ENCODE measurements at regions not wholly inside any gene's neighbourhood (a gene's known extent, or its start where the extent isn't known, plus 50 kb on each side); places are given as distances from the start of the nearest gene placed in this dataset.

DNA sequence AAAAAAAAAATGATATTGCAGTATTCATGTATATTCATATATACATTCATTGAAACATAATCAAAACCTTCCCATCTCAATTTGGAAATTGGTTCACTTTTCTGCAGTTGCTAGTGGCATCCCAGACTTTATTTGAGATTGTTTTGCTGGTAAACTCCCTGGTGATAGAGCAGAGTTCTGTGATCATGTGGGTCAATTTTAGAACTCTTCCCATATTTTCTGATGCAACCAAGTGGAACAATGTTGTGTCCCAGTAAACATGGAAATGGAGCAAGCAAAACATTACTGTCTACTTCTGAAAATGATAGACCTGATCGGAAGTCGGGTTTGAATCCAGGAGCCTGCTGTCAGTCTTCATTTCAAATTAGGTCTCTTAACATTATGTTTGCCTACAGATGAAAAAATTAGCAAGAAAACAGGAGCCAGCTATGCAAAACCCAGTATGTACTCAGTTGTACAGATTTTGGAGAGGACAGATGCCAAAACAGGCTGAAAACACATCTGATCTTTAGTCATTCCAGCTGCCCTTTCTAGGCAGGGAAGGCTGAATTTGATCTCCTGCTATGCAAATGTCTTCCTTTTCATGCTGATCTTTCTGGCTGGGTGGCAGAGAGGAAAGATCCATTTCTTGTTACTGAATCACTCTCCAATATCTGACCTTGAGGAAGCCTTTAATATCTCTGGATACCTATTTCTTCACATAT lies 786.6 kb upstream of the SOX9 start:
- no peaks in the 10 kb centered on the region for H3K27me3 ChIP-seq (ENCODE audit: control insufficient read depth, insufficient read depth, low read length, poor library complexity, severe bottlenecking)
- no peaks in the 10 kb centered on the region for H3K9me3 ChIP-seq (ENCODE audit: control insufficient read depth, low read length)
- H3K4me3 ChIP-seq (ENCODE audit: insufficient read depth, low read depth, low read length), result no peak overlapping the region
- no peaks in the 10 kb centered on the region for H3K36me3 ChIP-seq (ENCODE audit: control insufficient read depth, insufficient read depth, low read length)
- 92 to 96% methylated on average over 2 of the region's 2 CpGs for WGBS, 2 experiments
- no peak overlapping the region for H3K27ac ChIP-seq (ENCODE audit: insufficient read depth, low read depth, low read length, poor library complexity, severe bottlenecking)
- no peaks in the 10 kb centered on the region for H3K4me1 ChIP-seq (ENCODE audit: control insufficient read depth, insufficient read depth, low read length)

- Histone ChIP-seq H3K27ac (ENCODE audit: insufficient read depth, low read depth, low read length, poor library complexity, severe bottlenecking) (no peak overlapping the region), H3K36me3 (ENCODE audit: control insufficient read depth, insufficient read depth, low read length) (no peaks in the 10 kb centered on the region), H3K4me1 (ENCODE audit: control insufficient read depth, insufficient read depth, low read length) (no peaks in the 10 kb centered on the region), H3K4me3 (ENCODE audit: insufficient read depth, low read depth, low read length) (no peak overlapping the region), H3K9me3 (ENCODE audit: control insufficient read depth, low read length) (no peaks in the 10 kb centered on the region), H3K27me3 (ENCODE audit: control insufficient read depth, insufficient read depth, low read length, poor library complexity, severe bottlenecking) (no peaks in the 10 kb centered on the region)
Measured at GRCh38 chr17:71335212-71335611, 785.6 kb upstream of the SOX9 start.

DNA sequence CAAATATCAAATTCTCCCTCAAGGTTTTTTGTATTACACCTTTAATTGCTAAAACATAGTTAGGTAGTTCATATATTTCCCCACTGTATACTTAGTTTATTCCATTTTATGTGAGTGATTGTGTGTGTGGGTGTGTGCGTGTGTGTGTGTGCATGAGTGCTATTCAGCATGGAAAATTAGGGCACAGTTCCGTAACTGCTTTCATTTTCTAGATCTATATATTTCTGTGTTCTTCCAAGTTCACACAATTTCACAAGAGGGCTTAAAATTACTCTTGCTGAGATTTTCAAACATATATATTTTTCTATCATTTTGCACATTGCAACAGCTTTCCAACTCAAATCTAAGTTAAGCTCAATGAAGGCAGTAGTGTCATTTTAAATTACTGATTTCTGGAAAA lies 782.9 kb upstream of the SOX9 start:
- Histone ChIP-seq H3K27ac (ENCODE audit: insufficient read depth, low read depth, low read length, poor library complexity, severe bottlenecking) (no peak overlapping the region), H3K4me3 (ENCODE audit: insufficient read depth, low read depth, low read length) (no peak overlapping the region), H3K4me1 (ENCODE audit: control insufficient read depth, insufficient read depth, low read length) (no peaks in the 10 kb centered on the region), H3K9me3 (ENCODE audit: control insufficient read depth, low read length) (no peaks in the 10 kb centered on the region), H3K27me3 (ENCODE audit: control insufficient read depth, insufficient read depth, low read length, poor library complexity, severe bottlenecking) (no peaks in the 10 kb centered on the region), H3K36me3 (ENCODE audit: control insufficient read depth, insufficient read depth, low read length) (no peaks in the 10 kb centered on the region)
- 90 to 95% methylated on average over 1 of the region's 2 CpGs for WGBS, 2 experiments

- Histone ChIP-seq H3K27ac (ENCODE audit: insufficient read depth, low read depth, low read length, poor library complexity, severe bottlenecking) (no peak overlapping the region), H3K9me3 (ENCODE audit: control insufficient read depth, low read length) (no peaks in the 10 kb centered on the region), H3K4me1 (ENCODE audit: control insufficient read depth, insufficient read depth, low read length) (no peaks in the 10 kb centered on the region), H3K36me3 (ENCODE audit: control insufficient read depth, insufficient read depth, low read length) (no peaks in the 10 kb centered on the region), H3K27me3 (ENCODE audit: control insufficient read depth, insufficient read depth, low read length, poor library complexity, severe bottlenecking) (no peaks in the 10 kb centered on the region), H3K4me3 (ENCODE audit: insufficient read depth, low read depth, low read length) (no peak overlapping the region)
- 92 to 94% methylated on average over 5 of the region's 5 CpGs for WGBS, 2 experiments
Measured at GRCh38 chr17:71338396-71338795, 782.4 kb upstream of the SOX9 start.

GRCh38 chr17:71339206-71339605 lies 781.6 kb upstream of the SOX9 start:
- no peaks in the 10 kb centered on the region for H3K27me3 ChIP-seq (ENCODE audit: control insufficient read depth, insufficient read depth, low read length, poor library complexity, severe bottlenecking)
- H3K36me3 ChIP-seq (ENCODE audit: control insufficient read depth, insufficient read depth, low read length), result no peaks in the 10 kb centered on the region

GRCh38 chr17:71342737-71343136 lies 778.1 kb upstream of the SOX9 start:
- no peaks in the 10 kb centered on the region for H3K27me3 ChIP-seq (ENCODE audit: control insufficient read depth, insufficient read depth, low read length, poor library complexity, severe bottlenecking)
- WGBS, 2 experiments, result 89 to 92% methylated on average over 1 of the region's 1 CpG

More at GRCh38 chr17:71339206-71339605, 781.6 kb upstream of the SOX9 start:
- WGBS, 2 experiments, result 100% methylated on average over 1 of the region's 1 CpG; no CpG with 5 or more reads in 1 of the 2 experiments
- no peaks in the 10 kb centered on the region for H3K4me1 ChIP-seq (ENCODE audit: control insufficient read depth, insufficient read depth, low read length)
- H3K4me3 ChIP-seq (ENCODE audit: insufficient read depth, low read depth, low read length), result no peak overlapping the region
- H3K9me3 ChIP-seq (ENCODE audit: control insufficient read depth, low read length), result no peaks in the 10 kb centered on the region
- H3K27ac ChIP-seq (ENCODE audit: insufficient read depth, low read depth, low read length, poor library complexity, severe bottlenecking), result no peak overlapping the region

DNA sequence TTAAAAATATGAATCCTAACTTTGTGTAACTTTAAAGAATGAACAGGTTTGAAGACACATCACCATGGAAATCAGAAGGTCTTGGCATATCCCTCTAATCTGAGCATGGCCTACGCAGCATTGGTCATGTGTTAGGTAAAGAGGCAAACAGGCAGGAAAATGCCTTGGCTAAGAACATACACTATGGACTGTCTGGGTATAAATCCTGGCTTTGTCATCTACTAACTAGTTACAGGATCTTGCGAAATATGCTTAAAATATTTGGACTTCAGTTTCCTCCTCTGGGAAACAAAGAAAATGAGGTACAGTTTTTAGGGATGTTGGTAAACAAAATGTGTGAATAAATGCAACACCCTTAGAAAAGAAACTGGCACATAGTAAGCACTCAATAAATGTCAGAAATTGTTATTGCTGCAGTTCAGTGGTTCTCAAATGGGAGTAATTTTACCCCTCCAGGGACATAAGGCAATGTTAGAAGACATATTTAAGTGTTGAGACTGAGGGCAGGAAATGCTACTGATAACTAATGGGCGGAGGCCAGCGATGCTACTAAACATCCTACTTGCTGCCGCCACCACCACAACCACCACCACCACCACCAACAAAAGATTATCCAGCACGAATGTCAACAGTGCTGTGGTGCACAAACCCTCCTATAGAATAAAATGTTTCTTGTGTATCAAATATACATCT lies 770.8 kb upstream of the SOX9 start:
- no peaks in the 10 kb centered on the region for H3K9me3 ChIP-seq (ENCODE audit: control insufficient read depth, low read length)
- H3K27ac ChIP-seq (ENCODE audit: insufficient read depth, low read depth, low read length, poor library complexity, severe bottlenecking), result no peak overlapping the region
- H3K4me3 ChIP-seq (ENCODE audit: insufficient read depth, low read depth, low read length), result no peak overlapping the region
- 97 to 99% methylated on average over 5 of the region's 6 CpGs for WGBS, 2 experiments
- no peaks in the 10 kb centered on the region for H3K36me3 ChIP-seq (ENCODE audit: control insufficient read depth, insufficient read depth, low read length)
- no peaks in the 10 kb centered on the region for H3K27me3 ChIP-seq (ENCODE audit: control insufficient read depth, insufficient read depth, low read length, poor library complexity, severe bottlenecking)
- no peaks in the 10 kb centered on the region for H3K4me1 ChIP-seq (ENCODE audit: control insufficient read depth, insufficient read depth, low read length)

More at GRCh38 chr17:71342737-71343136, 778.1 kb upstream of the SOX9 start:
- H3K4me1 ChIP-seq (ENCODE audit: control insufficient read depth, insufficient read depth, low read length), result no peaks in the 10 kb centered on the region
- H3K4me3 ChIP-seq (ENCODE audit: insufficient read depth, low read depth, low read length), result no peak overlapping the region
- no peaks in the 10 kb centered on the region for H3K9me3 ChIP-seq (ENCODE audit: control insufficient read depth, low read length)
- H3K27ac ChIP-seq (ENCODE audit: insufficient read depth, low read depth, low read length, poor library complexity, severe bottlenecking), result no peak overlapping the region
- no peaks in the 10 kb centered on the region for H3K36me3 ChIP-seq (ENCODE audit: control insufficient read depth, insufficient read depth, low read length)

DNA sequence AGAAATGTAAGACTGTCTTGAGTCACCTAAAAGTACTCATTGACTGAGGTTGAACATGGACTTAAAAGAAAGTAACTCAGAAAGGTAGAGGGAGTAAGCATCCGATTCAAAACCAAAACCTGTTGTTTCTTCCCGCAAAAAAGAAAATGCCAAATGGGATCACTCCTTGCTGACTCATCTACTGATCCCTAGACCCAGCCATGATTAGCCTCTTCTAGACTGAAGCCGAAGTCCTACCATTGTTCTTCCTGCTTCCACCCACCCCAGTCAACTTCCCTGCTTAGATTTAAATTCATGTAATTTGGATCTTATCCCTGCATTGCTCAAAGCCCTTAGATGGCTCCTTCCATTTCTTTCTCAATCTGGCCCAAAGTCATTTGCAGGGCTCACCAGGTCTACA lies 760.5 kb upstream of the SOX9 start:
- Histone ChIP-seq H3K36me3 (ENCODE audit: control insufficient read depth, insufficient read depth, low read length) (no peaks in the 10 kb centered on the region), H3K4me1 (ENCODE audit: control insufficient read depth, insufficient read depth, low read length) (no peaks in the 10 kb centered on the region), H3K4me3 (ENCODE audit: insufficient read depth, low read depth, low read length) (no peak overlapping the region), H3K27me3 (ENCODE audit: control insufficient read depth, insufficient read depth, low read length, poor library complexity, severe bottlenecking) (no peaks in the 10 kb centered on the region), H3K27ac (ENCODE audit: insufficient read depth, low read depth, low read length, poor library complexity, severe bottlenecking) (no peak overlapping the region), H3K9me3 (ENCODE audit: control insufficient read depth, low read length) (no peaks in the 10 kb centered on the region)
- WGBS, 2 experiments, result 90 to 94% methylated on average over 3 of the region's 3 CpGs

DNA sequence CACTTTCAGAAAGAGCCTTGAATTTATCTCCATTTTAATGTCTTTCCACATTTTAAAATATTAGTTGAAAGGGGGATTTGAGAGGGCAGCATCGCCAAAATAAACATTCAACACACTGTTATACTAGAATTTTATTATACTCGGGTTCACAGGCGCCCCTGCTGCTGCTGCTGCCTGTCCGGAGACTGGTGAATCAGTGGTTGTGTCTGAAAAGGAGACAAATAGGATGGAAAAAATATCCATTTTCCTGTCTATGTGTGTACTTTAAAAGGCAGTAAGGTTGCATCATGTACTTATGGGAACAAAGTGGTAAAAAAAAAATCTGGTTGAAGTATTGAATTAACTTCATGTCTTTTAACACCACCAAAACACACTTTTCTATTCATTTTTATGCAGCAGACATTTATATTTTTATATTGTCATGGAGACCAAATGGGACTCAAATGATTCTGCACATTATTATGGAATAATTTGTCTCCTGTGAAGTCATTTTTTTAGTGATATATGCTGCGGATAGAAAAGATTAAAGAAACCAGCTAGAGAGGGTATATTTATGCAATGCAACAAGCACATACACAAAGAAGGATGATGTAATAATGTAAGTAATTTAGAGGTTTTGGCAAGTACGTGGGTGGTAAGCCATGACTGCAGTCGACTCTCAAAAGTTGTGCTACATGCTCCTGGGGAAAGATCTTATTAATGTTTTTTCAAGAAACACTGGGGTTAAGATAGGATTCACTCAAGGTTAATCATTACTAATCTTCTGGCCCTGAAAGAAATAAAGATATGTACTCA lies 759.0 kb upstream of the SOX9 start:
- Histone ChIP-seq H3K4me1 (ENCODE audit: control insufficient read depth, insufficient read depth, low read length) (no peaks in the 10 kb centered on the region), H3K9me3 (ENCODE audit: control insufficient read depth, low read length) (no peaks in the 10 kb centered on the region), H3K27ac (ENCODE audit: insufficient read depth, low read depth, low read length, poor library complexity, severe bottlenecking) (no peak overlapping the region), H3K36me3 (ENCODE audit: control insufficient read depth, insufficient read depth, low read length) (no peaks in the 10 kb centered on the region), H3K27me3 (ENCODE audit: control insufficient read depth, insufficient read depth, low read length, poor library complexity, severe bottlenecking) (no peaks in the 10 kb centered on the region), H3K4me3 (ENCODE audit: insufficient read depth, low read depth, low read length) (no peak overlapping the region)
- WGBS, 2 experiments, result 92 to 99% methylated on average over 5 to 7 of the region's 7 CpGs

DNA sequence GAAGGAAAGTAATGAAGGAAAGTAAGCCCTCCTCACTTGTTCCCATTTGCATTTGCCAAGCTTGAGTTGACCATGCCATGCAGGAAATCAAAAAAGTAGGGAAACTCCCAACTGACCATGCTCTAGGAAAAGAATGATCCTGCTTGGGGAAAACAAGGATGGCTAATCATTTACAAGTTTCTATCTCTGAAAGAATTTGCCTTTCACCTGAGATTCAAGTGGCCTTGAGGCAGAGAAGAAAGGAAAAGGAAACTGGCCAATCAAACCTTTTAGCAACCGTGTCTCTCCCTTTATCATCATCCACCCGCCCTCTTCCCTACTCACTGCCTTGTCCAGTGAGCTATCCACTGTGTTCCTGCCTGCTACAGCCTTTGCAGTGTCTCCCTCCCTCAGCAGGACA lies 757.2 kb upstream of the SOX9 start:
- no peak overlapping the region for H3K27ac ChIP-seq (ENCODE audit: insufficient read depth, low read depth, low read length, poor library complexity, severe bottlenecking)
- no peaks in the 10 kb centered on the region for H3K36me3 ChIP-seq (ENCODE audit: control insufficient read depth, insufficient read depth, low read length)
- no peaks in the 10 kb centered on the region for H3K27me3 ChIP-seq (ENCODE audit: control insufficient read depth, insufficient read depth, low read length, poor library complexity, severe bottlenecking)
- H3K4me3 ChIP-seq (ENCODE audit: insufficient read depth, low read depth, low read length), result no peak overlapping the region
- WGBS, 2 experiments, result 87 to 94% methylated on average over 2 of the region's 2 CpGs
- no peaks in the 10 kb centered on the region for H3K4me1 ChIP-seq (ENCODE audit: control insufficient read depth, insufficient read depth, low read length)
- no peaks in the 10 kb centered on the region for H3K9me3 ChIP-seq (ENCODE audit: control insufficient read depth, low read length)

Measured in ectodermal cell (in vitro differentiated cells).